HG03575 (cell line): ENCODE measurements at regions not wholly inside any gene's neighbourhood (a gene's known extent, or its start where the extent isn't known, plus 50 kb on each side); places are given as distances from the start of the nearest gene placed in this dataset.

Source experiments
- ATAC-seq: cut with Tn5 transposase; IDR thresholded peaks from one replicate; pipeline ENCODE4 v1.9.1; 2021; ENCODE audit not compliant: unreplicated experiment, insufficient number of reproducible peaks, low FRiP score; ENCODE audit errors: extremely low read depth

DNA sequence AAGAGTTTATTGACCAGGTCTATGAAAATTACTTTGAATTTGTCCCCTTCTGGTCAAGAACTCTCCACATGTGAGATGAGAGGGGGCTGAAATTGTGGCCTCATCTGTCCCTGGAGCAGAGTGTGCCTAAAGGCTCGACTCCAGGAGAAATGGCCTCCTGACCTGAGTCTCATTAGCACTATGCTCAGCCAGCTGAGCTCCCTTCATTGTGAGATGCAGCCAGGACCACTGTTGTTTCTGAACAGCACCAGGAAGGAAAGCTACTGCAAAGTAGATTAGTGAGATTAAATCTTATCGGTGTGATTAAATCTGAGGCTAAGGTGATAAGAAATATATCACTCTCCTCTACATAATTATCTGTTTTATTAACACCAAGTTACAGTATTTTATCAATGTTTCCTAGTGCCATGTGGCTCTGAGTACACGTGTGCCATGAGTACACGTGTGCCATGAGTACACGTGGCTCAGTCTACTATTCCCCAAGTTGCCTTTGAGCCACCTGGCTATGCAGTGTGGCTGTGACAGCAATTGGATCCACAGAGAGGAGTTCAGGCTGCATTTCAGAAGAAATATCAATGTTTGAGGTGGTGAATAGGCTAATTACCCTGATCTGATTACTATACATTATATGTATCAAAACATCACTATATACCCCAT is 126.9 kb downstream of the IPMK start:
- ATAC-seq = no peak

DNA sequence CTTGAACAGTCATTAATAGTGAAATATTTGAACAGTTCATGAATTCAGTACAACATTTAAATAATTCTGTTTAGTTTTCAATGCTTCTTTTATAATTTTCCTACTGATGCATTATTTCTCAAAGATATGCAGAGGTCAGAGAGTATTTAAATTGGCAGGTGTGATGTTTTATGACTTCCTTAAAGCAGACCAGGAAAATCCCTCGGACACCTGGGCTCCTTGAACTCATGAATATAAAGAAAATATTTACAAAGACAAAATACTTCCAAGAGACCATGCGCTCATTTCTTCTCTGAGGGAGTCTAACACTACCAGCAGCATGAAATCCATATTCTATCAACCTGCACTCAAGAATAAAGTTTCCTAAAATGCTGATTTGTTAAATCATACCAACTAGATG is 127.6 kb downstream of the IPMK start:
- ATAC-seq = no peak

GRCh38 chr10:58137813-58138212 is 129.9 kb downstream of the IPMK start:
- no peak for ATAC-seq

DNA sequence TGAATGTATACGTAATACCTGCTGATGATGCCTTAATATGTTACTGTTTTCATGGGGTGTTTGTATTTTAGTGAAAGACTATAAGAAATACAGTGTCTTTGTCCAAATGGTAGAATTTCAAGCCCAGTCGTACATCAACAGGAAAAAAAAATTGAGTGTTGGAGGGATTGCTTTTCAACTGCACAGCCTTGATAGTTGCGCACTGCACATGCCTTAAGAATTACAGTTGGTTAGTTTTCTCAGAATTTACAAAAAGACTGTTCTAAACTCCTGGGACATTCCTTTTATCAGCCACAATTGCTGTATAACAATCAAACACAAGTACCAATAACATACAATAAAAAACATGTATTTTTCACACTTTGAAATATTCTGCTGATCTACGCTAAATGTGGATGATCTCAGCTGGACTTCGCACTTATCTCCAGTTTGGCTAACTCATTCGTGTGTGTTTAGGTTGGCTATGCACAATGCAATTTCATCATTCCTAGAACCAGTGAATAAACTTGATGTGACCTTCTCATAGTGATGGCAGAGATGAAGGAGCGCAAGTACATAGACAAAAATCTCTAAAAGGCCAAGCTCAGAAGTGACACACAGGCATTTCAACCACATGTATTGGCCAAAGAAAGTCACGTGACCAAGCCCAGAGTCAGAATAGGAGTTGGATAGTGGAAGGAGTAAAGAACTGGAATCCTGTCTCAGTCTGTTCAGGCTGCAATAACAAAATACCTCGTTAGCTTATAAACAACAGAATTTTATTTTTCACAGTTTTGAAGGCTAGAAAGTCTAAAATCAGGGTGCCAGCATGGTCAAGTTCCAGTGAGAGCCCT is 152.3 kb downstream of the IPMK start:
- no peak for ATAC-seq

DNA sequence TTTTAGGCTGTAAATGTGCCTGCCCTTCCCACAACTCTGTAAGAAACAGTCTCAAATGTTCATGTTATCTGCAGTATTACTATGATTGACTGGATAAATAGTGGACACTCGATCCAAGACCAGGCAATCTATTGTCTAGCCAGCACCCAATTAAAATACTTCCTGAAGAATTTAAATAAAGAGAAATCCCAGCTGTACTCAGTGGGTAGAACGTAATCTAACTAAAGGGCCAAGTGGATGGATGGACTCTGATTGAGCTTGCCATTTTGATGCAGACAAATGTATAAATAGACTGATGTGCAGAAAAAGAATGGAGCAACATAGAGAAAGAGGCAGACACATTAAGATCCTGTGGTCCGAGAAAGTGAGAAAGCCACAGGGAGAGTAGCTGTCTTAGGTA is 158.0 kb downstream of the IPMK start:
- ATAC-seq = no peak

- no peak for ATAC-seq
Measured at GRCh38 chr10:58107506-58107905, 160.2 kb downstream of the IPMK start.

- no peak for ATAC-seq
Measured at GRCh38 chr10:58106211-58107035, 161.3 kb downstream of the IPMK start.

GRCh38 chr10:58104351-58104751 is 163.3 kb downstream of the IPMK start:
- no peak for ATAC-seq

- ATAC-seq = no peak
Measured at GRCh38 chr10:58102897-58103296, 164.8 kb downstream of the IPMK start.

GRCh38 chr10:58101682-58102081 is 166.0 kb downstream of the IPMK start:
- no peak for ATAC-seq

DNA sequence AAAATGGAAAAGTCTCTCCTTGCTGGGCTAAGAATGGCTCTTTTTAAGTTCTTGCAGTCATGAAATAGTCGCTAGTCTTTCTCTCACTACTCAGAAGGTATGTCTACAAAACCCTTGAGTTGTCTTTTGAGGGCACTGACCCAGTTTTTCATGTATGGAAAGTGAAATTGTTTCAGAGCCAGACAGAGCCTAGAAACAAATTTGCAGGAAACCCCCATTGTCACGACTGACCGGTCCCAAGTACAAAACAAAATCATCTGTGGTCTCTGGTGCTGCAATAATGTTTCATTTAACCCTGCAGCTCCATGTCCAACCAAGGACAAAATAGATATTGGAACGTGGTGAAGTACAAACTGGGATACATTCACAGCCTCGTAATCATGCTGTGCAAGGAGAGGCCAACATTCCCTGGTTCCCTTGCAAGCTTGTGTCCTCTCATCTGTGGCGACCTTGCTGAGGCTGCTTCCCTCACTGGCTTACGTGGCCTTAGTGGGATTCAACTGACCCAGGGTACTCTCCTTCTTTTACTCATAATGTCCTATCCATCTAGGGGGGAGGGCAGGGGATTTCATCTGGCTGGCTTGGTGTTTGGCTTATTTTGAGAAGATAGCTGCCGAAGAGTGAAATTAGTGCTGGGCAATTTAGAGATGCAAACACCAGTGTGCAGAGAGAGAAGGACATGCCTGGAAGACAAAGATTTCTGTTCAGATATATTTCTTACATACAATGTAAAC is 172.5 kb downstream of the IPMK start:
- no peak for ATAC-seq

DNA sequence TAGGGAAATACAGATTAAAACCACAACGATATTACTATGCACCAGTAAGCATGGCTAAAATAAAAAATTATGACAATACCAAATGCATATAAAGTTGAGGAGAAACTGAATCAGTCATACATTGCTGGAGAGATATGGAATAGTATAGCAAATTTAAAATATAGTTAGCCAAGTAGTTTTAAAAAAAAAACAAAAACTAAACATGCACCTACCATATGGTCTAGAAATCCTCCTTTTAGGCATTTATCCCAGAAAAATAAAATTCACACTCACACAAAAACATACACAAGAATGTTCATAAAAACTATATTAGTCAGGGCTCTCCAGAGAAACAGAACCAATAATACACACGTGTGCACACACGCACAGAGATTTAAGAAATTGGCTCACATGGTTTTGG is 175.8 kb downstream of the IPMK start:
- ATAC-seq = no peak

- no peak for ATAC-seq
Measured at GRCh38 chr10:58089739-58090138, 178.0 kb downstream of the IPMK start.

DNA sequence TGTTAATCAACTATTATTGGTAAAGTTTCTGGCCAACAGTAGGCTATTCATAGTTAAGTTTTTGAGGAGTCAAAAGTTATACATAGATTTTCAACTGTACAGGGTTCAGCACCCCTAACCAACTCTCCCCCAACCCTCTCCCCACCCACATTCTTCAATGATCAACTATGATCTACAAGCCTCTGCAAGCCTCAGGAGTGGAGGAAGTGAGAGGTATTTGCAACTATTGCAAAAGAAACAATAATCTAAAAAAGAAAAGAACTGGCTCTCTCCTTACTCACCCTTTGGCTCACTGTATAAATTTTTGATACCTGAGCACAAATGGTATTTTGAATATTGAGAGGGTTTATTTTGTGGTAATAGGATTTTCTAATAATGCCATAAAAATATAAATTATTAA is 179.8 kb downstream of the IPMK start:
- no peak for ATAC-seq

DNA sequence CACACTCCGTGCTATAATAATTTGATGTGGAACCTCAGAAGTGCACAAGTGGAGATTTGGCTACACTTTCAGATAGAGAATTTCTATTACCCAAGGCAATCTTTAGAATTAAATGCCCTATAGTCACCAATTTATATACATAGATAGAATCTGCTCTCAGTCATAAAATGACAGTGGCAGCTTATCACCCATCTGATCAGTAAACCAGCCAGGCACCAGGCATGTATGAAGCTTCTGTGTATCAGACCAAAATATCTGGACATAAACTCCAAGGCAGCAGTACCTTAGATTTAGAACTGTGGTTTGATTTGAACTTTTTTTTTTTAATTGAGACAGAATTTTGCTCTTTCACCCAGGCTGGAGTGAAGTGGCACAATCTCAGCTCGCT is 180.9 kb downstream of the IPMK start:
- no peak for ATAC-seq

GRCh38 chr10:58086144-58086762 is 181.4 kb downstream of the IPMK start:
- ATAC-seq = no peak

DNA sequence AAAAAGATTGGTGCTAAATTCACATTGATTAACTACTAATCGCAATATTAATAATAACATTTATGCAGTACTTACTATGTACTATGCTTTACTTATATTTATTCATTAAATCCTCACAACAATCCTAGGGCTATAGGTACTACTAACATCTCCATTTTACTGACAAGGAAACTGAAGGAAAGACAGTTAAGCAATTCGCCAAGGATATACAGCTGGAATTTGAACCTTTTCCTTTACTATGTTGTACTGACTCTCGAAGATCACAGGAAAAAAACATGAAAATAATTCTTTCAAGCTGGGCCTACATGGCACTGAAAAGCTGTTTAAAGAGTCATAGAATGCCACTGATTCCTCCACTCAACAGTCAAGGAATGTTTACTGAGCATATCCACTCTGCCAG is 185.4 kb downstream of the IPMK start:
- no peak for ATAC-seq

GRCh38 chr10:58081353-58081752 is 186.3 kb downstream of the IPMK start:
- ATAC-seq = no peak

DNA sequence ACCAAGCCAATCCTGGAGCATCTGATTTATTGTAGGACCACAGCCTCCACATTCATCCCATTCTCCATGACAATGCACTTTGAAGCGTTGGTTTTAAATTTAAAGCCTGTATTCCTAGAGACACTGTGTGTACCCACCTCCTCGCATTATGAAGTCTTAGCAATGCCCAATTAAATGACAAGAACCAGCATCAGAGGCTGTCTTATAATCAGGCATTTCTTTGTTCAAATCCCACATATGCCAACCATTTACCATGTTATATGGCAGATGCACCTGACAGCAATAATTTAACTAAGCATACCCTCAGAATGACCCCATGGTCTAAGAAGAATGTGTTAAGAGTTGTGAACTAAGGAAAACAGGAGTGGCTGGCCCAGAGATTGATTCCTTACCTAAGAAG is 188.2 kb downstream of the IPMK start:
- ATAC-seq = no peak
